Neural progenitor cell (in vitro differentiated cells): ENCODE measurements at regions not wholly inside any gene's neighbourhood (a gene's known extent, or its start where the extent isn't known, plus 50 kb on each side); places are given as distances from the start of the nearest gene placed in this dataset.

Experiments
- CTCF ChIP-seq: fragments of 200-600 bp; sonication (generic); IDR thresholded peaks from 2 replicates; pipeline ENCODE4 v1.5.1; 2017; ENCODE audit warnings: antibody characterized with exemption, mild to moderate bottlenecking
- EZH2 ChIP-seq: fragments of 200-600 bp; sonication (generic); IDR thresholded peaks from 2 replicates; pipeline ENCODE4 v1.6.1; 2017; ENCODE audit warnings: antibody characterized with exemption, mild to moderate bottlenecking, moderate library complexity

- TF ChIP-seq CTCF (no peak), EZH2 (no peak)
Observed at GRCh38 chr3:117893001-117893400, 1141.6 kb downstream of the IGSF11 start.
